Right forelimb (tissue), 1 donor: ENCODE measurements at regions not wholly inside any gene's neighbourhood (a gene's known extent, or its start where the extent isn't known, plus 50 kb on each side); places are given as distances from the start of the nearest gene placed in this dataset.

ENCODE experiments used
- DNase-seq: peaks from one replicate; pipeline ENCODE4 v3.0.0-alpha.2; 2018

GRCh38 chr4:157838366-157838765 is 334.5 kb downstream of the GASK1B start:
- no peak for DNase-seq

- no peak for DNase-seq
These were observed 335.6 kb downstream of the GASK1B start for GRCh38 chr4:157837071-157837703.

- no peak for DNase-seq
These were observed 340.2 kb downstream of the GASK1B start for GRCh38 chr4:157832596-157832995.

GRCh38 chr4:157824021-157824420 is 348.8 kb downstream of the GASK1B start:
- no peak for DNase-seq

- no peak for DNase-seq
These were observed 351.0 kb downstream of the GASK1B start for GRCh38 chr4:157821814-157822213.

- no peak for DNase-seq
These were observed 352.9 kb downstream of the GASK1B start for GRCh38 chr4:157819693-157820464.

- no peak for DNase-seq
These were observed 353.7 kb downstream of the GASK1B start for GRCh38 chr4:157818946-157819692.

- DNase-seq, result no peak
These were observed 362.6 kb downstream of the GASK1B start for GRCh38 chr4:157810137-157810774.

GRCh38 chr4:157808796-157809383 is 363.9 kb downstream of the GASK1B start:
- DNase-seq, result no peak

- no peak for DNase-seq
These were observed 366.6 kb downstream of the GASK1B start for GRCh38 chr4:157806184-157806583.

- no peak for DNase-seq
These were observed 367.8 kb downstream of the GASK1B start for GRCh38 chr4:157804986-157805385.

GRCh38 chr4:157803845-157804521 is 368.8 kb downstream of the GASK1B start:
- DNase-seq, result no peak

- no peak for DNase-seq
These were observed 369.4 kb downstream of the GASK1B start for GRCh38 chr4:157803421-157803820.

GRCh38 chr4:157795495-157795894 is 377.3 kb downstream of the GASK1B start:
- DNase-seq, result no peak

- no peak for DNase-seq
These were observed 380.1 kb downstream of the GASK1B start for GRCh38 chr4:157792716-157793115.

- no peak for DNase-seq
These were observed 381.6 kb downstream of the GASK1B start for GRCh38 chr4:157791236-157791635.

- no peak for DNase-seq
These were observed 385.2 kb downstream of the GASK1B start for GRCh38 chr4:157787618-157788017.

GRCh38 chr4:157781361-157781760 is 391.5 kb downstream of the GASK1B start:
- DNase-seq, result no peak

GRCh38 chr4:157779081-157779480 is 393.7 kb downstream of the GASK1B start:
- DNase-seq, result no peak

GRCh38 chr4:157776930-157777528 is 395.8 kb downstream of the GASK1B start:
- DNase-seq, result no peak

GRCh38 chr4:157775971-157776370 is 396.9 kb downstream of the GASK1B start:
- no peak for DNase-seq

- no peak for DNase-seq
These were observed 399.9 kb downstream of the GASK1B start for GRCh38 chr4:157772907-157773306.
